ENCODE measurements at regions not wholly inside any gene's neighbourhood (a gene's known extent, or its start where the extent isn't known, plus 50 kb on each side); places are given as distances from the start of the nearest gene placed in this dataset.

GRCh38 chr4:24160358-24160757, 270.5 kb upstream of the PPARGC1A start:
- Histone ChIP-seq H3K9me3 (no peaks in the 10 kb centered on the region), H3K36me3 (no peaks in the 10 kb centered on the region), H3K4me3 (no peak overlapping the region), H3K27me3 (no peaks in the 10 kb centered on the region), H3K27ac (no peak overlapping the region), H3K4me1 (ENCODE audit: insufficient read depth) (no peaks in the 10 kb centered on the region)
- WGBS, 3 donors = 79 to 86% (median 84%) methylated on average over 1 of the region's 1 CpG
- intact Hi-C loops (cut with DNase I) = no loop called here
- no peak for TF ChIP-seq POLR2A (IDR thresholded peaks at IDR 0.05)
- TF ChIP-seq EP300 (IDR thresholded peaks at IDR 0.05) = no peak
- no peak for TF ChIP-seq CTCF (IDR thresholded peaks at IDR 0.05)
- no peak for DNase-seq

GRCh38 chr4:24158031-24158430, 268.2 kb upstream of the PPARGC1A start:
- Histone ChIP-seq H3K27ac (no peak overlapping the region), H3K27me3 (no peaks in the 10 kb centered on the region), H3K36me3 (no peaks in the 10 kb centered on the region), H3K4me3 (no peak overlapping the region), H3K9me3 (no peaks in the 10 kb centered on the region), H3K4me1 (ENCODE audit: insufficient read depth) (no peaks in the 10 kb centered on the region)
- intact Hi-C loops (cut with DNase I) = no loop called here
- no peak for DNase-seq
- TF ChIP-seq CTCF (IDR thresholded peaks at IDR 0.05) (no peak), POLR2A (IDR thresholded peaks at IDR 0.05) (no peak), EP300 (IDR thresholded peaks at IDR 0.05) (no peak)
- WGBS, 3 donors = 66 to 88% (median 82%) methylated on average over 1 of the region's 1 CpG

GRCh38 chr4:24150034-24150433, 260.2 kb upstream of the PPARGC1A start:
- 81 to 83% (median 83%) methylated on average over 3 of the region's 3 CpGs for WGBS, 3 donors
- Histone ChIP-seq H3K27me3 (no peaks in the 10 kb centered on the region), H3K9me3 (no peaks in the 10 kb centered on the region), H3K36me3 (no peaks in the 10 kb centered on the region), H3K4me1 (ENCODE audit: insufficient read depth) (no peaks in the 10 kb centered on the region), H3K27ac (no peak overlapping the region), H3K4me3 (no peak overlapping the region)
- DNase-seq = no peak
- no peak for TF ChIP-seq EP300 (IDR thresholded peaks at IDR 0.05)
- TF ChIP-seq POLR2A (IDR thresholded peaks at IDR 0.05) = no peak
- no peak for TF ChIP-seq CTCF (IDR thresholded peaks at IDR 0.05)
- intact Hi-C loops (cut with DNase I) = no loop called here

- no peaks in the 10 kb centered on the region for H3K36me3 ChIP-seq
- intact Hi-C loops (cut with DNase I) = no loop called here
- H3K4me1 ChIP-seq (ENCODE audit: insufficient read depth) = no peaks in the 10 kb centered on the region
- H3K9me3 ChIP-seq = no peaks in the 10 kb centered on the region
- no peak overlapping the region for H3K27ac ChIP-seq
- H3K27me3 ChIP-seq = no peaks in the 10 kb centered on the region
- DNase-seq = no peak
- H3K4me3 ChIP-seq = no peak overlapping the region
- TF ChIP-seq CTCF (IDR thresholded peaks at IDR 0.05) (no peak), POLR2A (IDR thresholded peaks at IDR 0.05) (no peak), EP300 (IDR thresholded peaks at IDR 0.05) (no peak)
- whole genome bisulfite sequencing, 3 donors = 95 to 96% (median 95%) methylated on average over 2 of the region's 2 CpGs
Measured at GRCh38 chr4:24146127-24146526, 256.3 kb upstream of the PPARGC1A start.

GRCh38 chr4:24145591-24145990, 255.7 kb upstream of the PPARGC1A start:
- Histone ChIP-seq H3K4me1 (ENCODE audit: insufficient read depth) (no peaks in the 10 kb centered on the region), H3K4me3 (no peak overlapping the region), H3K27me3 (no peaks in the 10 kb centered on the region), H3K36me3 (no peaks in the 10 kb centered on the region), H3K27ac (no peak overlapping the region), H3K9me3 (no peaks in the 10 kb centered on the region)
- intact Hi-C loops (cut with DNase I) = no loop called here
- no peak for DNase-seq
- WGBS, 3 donors = 26 to 62% (median 37%) methylated on average over 6 of the region's 6 CpGs
- TF ChIP-seq EP300 (IDR thresholded peaks at IDR 0.05) = no peak
- TF ChIP-seq POLR2A (IDR thresholded peaks at IDR 0.05) = no peak
- TF ChIP-seq CTCF (IDR thresholded peaks at IDR 0.05) = no peak

Measured in ovary (tissue), 7 donors.